ENCODE measurements at regions not wholly inside any gene's neighbourhood (a gene's known extent, or its start where the extent isn't known, plus 50 kb on each side); places are given as distances from the start of the nearest gene placed in this dataset.

DNA sequence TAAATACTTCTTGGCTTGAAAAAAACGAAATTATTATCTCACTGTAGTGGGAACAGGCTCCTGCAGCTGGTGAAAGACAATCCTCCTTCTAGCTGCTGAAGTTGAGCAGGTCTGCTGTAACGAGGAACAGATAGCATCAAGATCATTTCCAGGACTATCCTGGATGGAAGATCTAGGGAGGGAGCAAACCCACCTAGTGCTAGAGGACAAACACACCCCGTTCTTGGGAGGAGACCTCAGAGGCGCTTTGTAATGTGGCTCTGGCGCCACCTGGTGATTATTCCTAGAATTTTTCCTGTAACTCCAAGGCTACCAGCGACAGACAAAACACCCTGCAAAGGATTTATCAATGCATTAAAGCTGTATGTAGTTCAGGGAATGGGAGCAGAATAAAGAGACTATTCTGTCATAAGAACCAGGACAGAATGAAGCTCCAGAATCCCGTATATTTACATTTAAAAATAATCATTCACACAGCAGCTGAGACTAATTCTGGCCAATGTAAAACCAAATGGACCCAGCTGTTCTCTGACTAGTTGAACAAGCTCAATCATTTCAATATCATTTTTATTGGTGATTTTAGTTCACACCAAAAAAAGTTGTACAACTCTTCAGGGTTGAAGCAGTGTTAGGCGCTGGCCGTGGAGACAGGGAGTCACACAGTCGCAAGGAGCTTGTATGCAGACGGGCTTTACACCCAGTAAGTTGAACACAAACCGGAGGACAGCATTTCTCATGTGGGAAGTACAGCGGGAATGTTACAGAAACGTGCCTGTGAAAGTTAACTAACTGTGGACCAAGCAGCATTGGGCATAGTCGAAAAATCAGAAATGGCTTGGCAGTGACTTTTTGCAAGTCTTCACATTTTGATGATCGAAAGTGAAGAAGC, 290.3 kb downstream of the TRIB2 start:
- Histone ChIP-seq H3K36me3 (replicated peaks; ENCODE audit: insufficient read depth, low read length) (no peaks in the 10 kb centered on the region), H3K79me2 (ENCODE audit: low read length) (no peaks in the 10 kb centered on the region), H3K4me3 (ENCODE audit: low read length) (no peak overlapping the region), H3K9ac (ENCODE audit: low read length) (no peak overlapping the region), H4K20me1 (ENCODE audit: insufficient read depth, low read length) (no peaks in the 10 kb centered on the region), H3K9me3 (replicated peaks; ENCODE audit: insufficient read depth, low read length) (no peaks in the 10 kb centered on the region), H3K27me3 (replicated peaks; ENCODE audit: insufficient read depth, low read length) (no peaks in the 10 kb centered on the region), H3K4me1 (ENCODE audit: low read length) (no peaks in the 10 kb centered on the region), H3K9me2 (replicated peaks; ENCODE audit: insufficient read depth, low read length) (no peaks in the 10 kb centered on the region), H3K27ac (ENCODE audit: low read length) (no peak overlapping the region), H2AFZ (ENCODE audit: low read length) (no peak overlapping the region), H3F3A (ENCODE audit: insufficient read depth, low read length) (no peaks in the 10 kb centered on the region), H3K4me2 (ENCODE audit: low read depth, low read length) (no peak overlapping the region)
- DNase-seq: peak; percentile 50
- TF ChIP-seq EZH2phosphoT487 (IDR thresholded peaks at IDR 0.05; ENCODE audit: low read length) (no peak), EZH2 (optimal IDR thresholded peaks at IDR 0.05; ENCODE audit: low read depth, low read length) (no peak)
- TF ChIP-seq, protein P1, sequence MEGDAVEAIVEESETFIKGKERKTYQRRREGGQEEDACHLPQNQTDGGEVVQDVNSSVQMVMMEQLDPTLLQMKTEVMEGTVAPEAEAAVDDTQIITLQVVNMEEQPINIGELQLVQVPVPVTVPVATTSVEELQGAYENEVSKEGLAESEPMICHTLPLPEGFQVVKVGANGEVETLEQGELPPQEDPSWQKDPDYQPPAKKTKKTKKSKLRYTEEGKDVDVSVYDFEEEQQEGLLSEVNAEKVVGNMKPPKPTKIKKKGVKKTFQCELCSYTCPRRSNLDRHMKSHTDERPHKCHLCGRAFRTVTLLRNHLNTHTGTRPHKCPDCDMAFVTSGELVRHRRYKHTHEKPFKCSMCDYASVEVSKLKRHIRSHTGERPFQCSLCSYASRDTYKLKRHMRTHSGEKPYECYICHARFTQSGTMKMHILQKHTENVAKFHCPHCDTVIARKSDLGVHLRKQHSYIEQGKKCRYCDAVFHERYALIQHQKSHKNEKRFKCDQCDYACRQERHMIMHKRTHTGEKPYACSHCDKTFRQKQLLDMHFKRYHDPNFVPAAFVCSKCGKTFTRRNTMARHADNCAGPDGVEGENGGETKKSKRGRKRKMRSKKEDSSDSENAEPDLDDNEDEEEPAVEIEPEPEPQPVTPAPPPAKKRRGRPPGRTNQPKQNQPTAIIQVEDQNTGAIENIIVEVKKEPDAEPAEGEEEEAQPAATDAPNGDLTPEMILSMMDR (IDR thresholded peaks at IDR 0.05; ENCODE audit: low read length): peak; percentile 83

DNA sequence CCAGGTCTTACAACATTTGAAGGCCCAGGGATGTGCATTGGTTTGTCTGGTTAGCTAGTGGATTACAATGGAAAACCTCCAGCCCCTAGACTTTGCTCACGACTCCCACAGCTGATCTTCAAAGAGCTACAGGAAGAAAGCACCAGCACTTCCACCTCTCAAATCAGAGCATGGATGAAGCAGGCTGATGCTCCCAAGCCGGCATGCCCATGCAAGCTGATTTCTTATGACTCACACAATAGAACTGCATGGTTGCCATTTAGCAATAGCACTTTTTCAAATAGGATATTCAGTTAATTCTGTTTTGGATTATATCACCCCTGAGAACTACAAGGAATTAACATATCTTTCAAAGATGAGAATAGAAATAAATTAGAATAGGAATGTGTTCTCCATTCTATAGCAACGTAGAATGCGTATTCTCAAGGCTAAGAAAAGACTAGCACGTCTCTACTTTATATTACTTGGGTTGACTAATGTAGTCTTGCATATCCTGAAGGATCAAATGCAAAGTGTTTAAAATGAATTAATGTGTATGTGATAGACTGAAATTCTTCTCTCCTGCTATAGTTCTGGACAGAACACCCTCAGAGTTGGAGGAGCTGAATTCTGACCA, 292.4 kb downstream of the TRIB2 start:
- no peak for DNase-seq
- Histone ChIP-seq H3K9me2 (replicated peaks; ENCODE audit: insufficient read depth, low read length) (no peaks in the 10 kb centered on the region), H3K4me1 (ENCODE audit: low read length) (no peaks in the 10 kb centered on the region), H4K20me1 (ENCODE audit: insufficient read depth, low read length) (no peaks in the 10 kb centered on the region), H3K36me3 (replicated peaks; ENCODE audit: insufficient read depth, low read length) (no peaks in the 10 kb centered on the region), H3K27me3 (replicated peaks; ENCODE audit: insufficient read depth, low read length) (no peaks in the 10 kb centered on the region), H3K79me2 (ENCODE audit: low read length) (no peaks in the 10 kb centered on the region), H3K9me3 (replicated peaks; ENCODE audit: insufficient read depth, low read length) (no peaks in the 10 kb centered on the region), H3F3A (ENCODE audit: insufficient read depth, low read length) (no peaks in the 10 kb centered on the region), H3K27ac (ENCODE audit: low read length) (no peak overlapping the region), H3K4me3 (ENCODE audit: low read length) (no peak overlapping the region), H3K4me2 (ENCODE audit: low read depth, low read length) (no peak overlapping the region), H2AFZ (ENCODE audit: low read length) (no peak overlapping the region), H3K9ac (ENCODE audit: low read length) (no peak overlapping the region)
- TF ChIP-seq EZH2 (optimal IDR thresholded peaks at IDR 0.05; ENCODE audit: low read depth, low read length) (no peak), EZH2phosphoT487 (IDR thresholded peaks at IDR 0.05; ENCODE audit: low read length) (no peak)
- TF ChIP-seq, protein P1 (IDR thresholded peaks at IDR 0.05; ENCODE audit: low read length): no peak

DNA sequence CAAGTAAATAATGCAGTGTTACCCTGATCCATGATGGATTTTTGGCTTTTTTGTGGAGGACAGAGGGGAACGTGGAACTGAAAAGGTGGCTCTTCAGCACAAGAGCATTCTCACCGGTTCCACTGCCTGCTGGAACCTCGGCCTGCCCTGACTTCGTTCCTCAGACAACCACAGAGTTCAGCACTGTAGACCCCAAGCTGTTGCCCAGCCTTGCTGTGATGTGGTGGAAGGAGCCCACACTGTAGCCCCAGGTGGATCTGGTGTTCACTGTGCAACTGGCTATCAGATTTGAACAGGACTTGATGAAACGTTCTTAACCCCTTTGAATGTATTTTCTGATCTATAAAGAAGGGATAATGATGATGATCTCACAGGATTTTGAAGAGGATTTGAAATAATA, 293.5 kb downstream of the TRIB2 start:
- H3K9ac ChIP-seq (ENCODE audit: low read length): no peak overlapping the region
- TF ChIP-seq, protein P1 (IDR thresholded peaks at IDR 0.05; ENCODE audit: low read length): no peak
- TF ChIP-seq EZH2 (optimal IDR thresholded peaks at IDR 0.05; ENCODE audit: low read depth, low read length): no peak
- TF ChIP-seq EZH2phosphoT487 (IDR thresholded peaks at IDR 0.05; ENCODE audit: low read length): no peak
- no peaks in the 10 kb centered on the region for H3K4me1 ChIP-seq (ENCODE audit: low read length)
- H3K9me3 ChIP-seq (replicated peaks; ENCODE audit: insufficient read depth, low read length): no peaks in the 10 kb centered on the region
- H3K79me2 ChIP-seq (ENCODE audit: low read length): no peaks in the 10 kb centered on the region
- DNase-seq: no peak
- no peaks in the 10 kb centered on the region for H3K36me3 ChIP-seq (replicated peaks; ENCODE audit: insufficient read depth, low read length)
- no peak overlapping the region for H3K4me2 ChIP-seq (ENCODE audit: low read depth, low read length)
- H2AFZ ChIP-seq (ENCODE audit: low read length): no peak overlapping the region
- H4K20me1 ChIP-seq (ENCODE audit: insufficient read depth, low read length): no peaks in the 10 kb centered on the region
- H3K27ac ChIP-seq (ENCODE audit: low read length): no peak overlapping the region
- H3K9me2 ChIP-seq (replicated peaks; ENCODE audit: insufficient read depth, low read length): no peaks in the 10 kb centered on the region
- no peaks in the 10 kb centered on the region for H3F3A ChIP-seq (ENCODE audit: insufficient read depth, low read length)
- no peak overlapping the region for H3K4me3 ChIP-seq (ENCODE audit: low read length)
- no peaks in the 10 kb centered on the region for H3K27me3 ChIP-seq (replicated peaks; ENCODE audit: insufficient read depth, low read length)
